Neural progenitor cell (in vitro differentiated cells): ENCODE measurements at regions not wholly inside any gene's neighbourhood (a gene's known extent, or its start where the extent isn't known, plus 50 kb on each side); places are given as distances from the start of the nearest gene placed in this dataset.

Source experiments
- EZH2 ChIP-seq: fragments of 200-600 bp; sonication (generic); IDR thresholded peaks from 2 replicates; pipeline ENCODE4 v1.6.1; 2017; ENCODE audit warnings: antibody characterized with exemption, mild to moderate bottlenecking, moderate library complexity
- EZH2phosphoT487 ChIP-seq: fragments of 200-600 bp; sonication (generic); IDR thresholded peaks from 2 replicates; pipeline ENCODE4 v1.6.1; 2017; ENCODE audit warnings: antibody characterized with exemption
- TF ChIP-seq, protein P1 (sequence below): fragments of 200-600 bp; sonication (generic); IDR thresholded peaks from 2 replicates; pipeline ENCODE4 v1.5.1; 2017; ENCODE audit warnings: antibody characterized with exemption, mild to moderate bottlenecking

DNA sequence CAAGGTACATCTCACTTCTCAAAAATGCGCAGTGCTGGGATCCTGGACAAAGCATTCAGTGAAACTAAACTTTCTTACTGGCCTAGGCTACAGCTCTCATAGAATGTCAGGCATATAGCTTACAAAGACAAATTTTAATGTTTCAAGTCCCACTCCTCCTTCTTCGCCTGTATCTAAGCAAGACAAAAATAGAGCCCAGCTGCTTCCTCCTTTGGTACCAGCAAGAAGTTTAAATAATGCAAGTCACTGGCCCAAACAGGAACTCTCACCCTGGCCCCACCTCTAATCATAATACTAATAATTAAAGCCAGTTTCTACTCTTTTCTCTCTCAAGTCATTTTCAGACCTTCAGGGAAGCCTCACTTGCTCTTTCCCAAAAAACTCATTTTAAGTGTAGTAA lies 1267.9 kb downstream of the MRPL39 start:
- TF ChIP-seq, protein P1, sequence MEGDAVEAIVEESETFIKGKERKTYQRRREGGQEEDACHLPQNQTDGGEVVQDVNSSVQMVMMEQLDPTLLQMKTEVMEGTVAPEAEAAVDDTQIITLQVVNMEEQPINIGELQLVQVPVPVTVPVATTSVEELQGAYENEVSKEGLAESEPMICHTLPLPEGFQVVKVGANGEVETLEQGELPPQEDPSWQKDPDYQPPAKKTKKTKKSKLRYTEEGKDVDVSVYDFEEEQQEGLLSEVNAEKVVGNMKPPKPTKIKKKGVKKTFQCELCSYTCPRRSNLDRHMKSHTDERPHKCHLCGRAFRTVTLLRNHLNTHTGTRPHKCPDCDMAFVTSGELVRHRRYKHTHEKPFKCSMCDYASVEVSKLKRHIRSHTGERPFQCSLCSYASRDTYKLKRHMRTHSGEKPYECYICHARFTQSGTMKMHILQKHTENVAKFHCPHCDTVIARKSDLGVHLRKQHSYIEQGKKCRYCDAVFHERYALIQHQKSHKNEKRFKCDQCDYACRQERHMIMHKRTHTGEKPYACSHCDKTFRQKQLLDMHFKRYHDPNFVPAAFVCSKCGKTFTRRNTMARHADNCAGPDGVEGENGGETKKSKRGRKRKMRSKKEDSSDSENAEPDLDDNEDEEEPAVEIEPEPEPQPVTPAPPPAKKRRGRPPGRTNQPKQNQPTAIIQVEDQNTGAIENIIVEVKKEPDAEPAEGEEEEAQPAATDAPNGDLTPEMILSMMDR: no peak
- TF ChIP-seq EZH2: no peak
- no peak for TF ChIP-seq EZH2phosphoT487
